ENCODE measurements at regions not wholly inside any gene's neighbourhood (a gene's known extent, or its start where the extent isn't known, plus 50 kb on each side); places are given as distances from the start of the nearest gene placed in this dataset.

- TF ChIP-seq PPARA (CRISPR knock-in tag; IDR thresholded peaks at IDR 0.05; ENCODE audit: borderline replicate concordance) (no peak), SNAI2 (CRISPR knock-in tag; IDR thresholded peaks at IDR 0.05) (no peak), RARB (CRISPR knock-in tag; IDR thresholded peaks at IDR 0.05) (no peak), TOX (CRISPR knock-in tag; IDR thresholded peaks at IDR 0.05; ENCODE audit: borderline replicate concordance) (no peak), ARNTL (CRISPR knock-in tag; IDR thresholded peaks at IDR 0.05; ENCODE audit: borderline replicate concordance, low read depth) (no peak), ZFP30 (CRISPR knock-in tag; IDR thresholded peaks at IDR 0.05) (no peak), CSDC2 (CRISPR knock-in tag; IDR thresholded peaks at IDR 0.05) (no peak), OSR1 (CRISPR knock-in tag; IDR thresholded peaks at IDR 0.05) (no peak)
- TF ChIP-seq, protein P1, sequence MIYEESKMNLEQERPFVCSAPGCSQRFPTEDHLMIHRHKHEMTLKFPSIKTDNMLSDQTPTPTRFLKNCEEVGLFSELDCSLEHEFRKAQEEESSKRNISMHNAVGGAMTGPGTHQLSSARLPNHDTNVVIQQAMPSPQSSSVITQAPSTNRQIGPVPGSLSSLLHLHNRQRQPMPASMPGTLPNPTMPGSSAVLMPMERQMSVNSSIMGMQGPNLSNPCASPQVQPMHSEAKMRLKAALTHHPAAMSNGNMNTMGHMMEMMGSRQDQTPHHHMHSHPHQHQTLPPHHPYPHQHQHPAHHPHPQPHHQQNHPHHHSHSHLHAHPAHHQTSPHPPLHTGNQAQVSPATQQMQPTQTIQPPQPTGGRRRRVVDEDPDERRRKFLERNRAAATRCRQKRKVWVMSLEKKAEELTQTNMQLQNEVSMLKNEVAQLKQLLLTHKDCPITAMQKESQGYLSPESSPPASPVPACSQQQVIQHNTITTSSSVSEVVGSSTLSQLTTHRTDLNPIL (CRISPR knock-in tag; IDR thresholded peaks at IDR 0.05; ENCODE audit: low read depth), result no peak
- TF ChIP-seq, protein P2, sequence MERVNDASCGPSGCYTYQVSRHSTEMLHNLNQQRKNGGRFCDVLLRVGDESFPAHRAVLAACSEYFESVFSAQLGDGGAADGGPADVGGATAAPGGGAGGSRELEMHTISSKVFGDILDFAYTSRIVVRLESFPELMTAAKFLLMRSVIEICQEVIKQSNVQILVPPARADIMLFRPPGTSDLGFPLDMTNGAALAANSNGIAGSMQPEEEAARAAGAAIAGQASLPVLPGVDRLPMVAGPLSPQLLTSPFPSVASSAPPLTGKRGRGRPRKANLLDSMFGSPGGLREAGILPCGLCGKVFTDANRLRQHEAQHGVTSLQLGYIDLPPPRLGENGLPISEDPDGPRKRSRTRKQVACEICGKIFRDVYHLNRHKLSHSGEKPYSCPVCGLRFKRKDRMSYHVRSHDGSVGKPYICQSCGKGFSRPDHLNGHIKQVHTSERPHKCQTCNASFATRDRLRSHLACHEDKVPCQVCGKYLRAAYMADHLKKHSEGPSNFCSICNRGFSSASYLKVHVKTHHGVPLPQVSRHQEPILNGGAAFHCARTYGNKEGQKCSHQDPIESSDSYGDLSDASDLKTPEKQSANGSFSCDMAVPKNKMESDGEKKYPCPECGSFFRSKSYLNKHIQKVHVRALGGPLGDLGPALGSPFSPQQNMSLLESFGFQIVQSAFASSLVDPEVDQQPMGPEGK (CRISPR knock-in tag; IDR thresholded peaks at IDR 0.05; ENCODE audit: borderline replicate concordance), result no peak
- TF ChIP-seq, protein P3, sequence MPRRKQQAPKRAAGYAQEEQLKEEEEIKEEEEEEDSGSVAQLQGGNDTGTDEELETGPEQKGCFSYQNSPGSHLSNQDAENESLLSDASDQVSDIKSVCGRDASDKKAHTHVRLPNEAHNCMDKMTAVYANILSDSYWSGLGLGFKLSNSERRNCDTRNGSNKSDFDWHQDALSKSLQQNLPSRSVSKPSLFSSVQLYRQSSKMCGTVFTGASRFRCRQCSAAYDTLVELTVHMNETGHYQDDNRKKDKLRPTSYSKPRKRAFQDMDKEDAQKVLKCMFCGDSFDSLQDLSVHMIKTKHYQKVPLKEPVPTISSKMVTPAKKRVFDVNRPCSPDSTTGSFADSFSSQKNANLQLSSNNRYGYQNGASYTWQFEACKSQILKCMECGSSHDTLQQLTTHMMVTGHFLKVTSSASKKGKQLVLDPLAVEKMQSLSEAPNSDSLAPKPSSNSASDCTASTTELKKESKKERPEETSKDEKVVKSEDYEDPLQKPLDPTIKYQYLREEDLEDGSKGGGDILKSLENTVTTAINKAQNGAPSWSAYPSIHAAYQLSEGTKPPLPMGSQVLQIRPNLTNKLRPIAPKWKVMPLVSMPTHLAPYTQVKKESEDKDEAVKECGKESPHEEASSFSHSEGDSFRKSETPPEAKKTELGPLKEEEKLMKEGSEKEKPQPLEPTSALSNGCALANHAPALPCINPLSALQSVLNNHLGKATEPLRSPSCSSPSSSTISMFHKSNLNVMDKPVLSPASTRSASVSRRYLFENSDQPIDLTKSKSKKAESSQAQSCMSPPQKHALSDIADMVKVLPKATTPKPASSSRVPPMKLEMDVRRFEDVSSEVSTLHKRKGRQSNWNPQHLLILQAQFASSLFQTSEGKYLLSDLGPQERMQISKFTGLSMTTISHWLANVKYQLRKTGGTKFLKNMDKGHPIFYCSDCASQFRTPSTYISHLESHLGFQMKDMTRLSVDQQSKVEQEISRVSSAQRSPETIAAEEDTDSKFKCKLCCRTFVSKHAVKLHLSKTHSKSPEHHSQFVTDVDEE (CRISPR knock-in tag; IDR thresholded peaks at IDR 0.05), result no peak
These were observed 202.8 kb upstream of the MRPS30 start for GRCh38 chr5:44605926-44606325.
